HG03469 (cell line): ENCODE measurements at regions not wholly inside any gene's neighbourhood (a gene's known extent, or its start where the extent isn't known, plus 50 kb on each side); places are given as distances from the start of the nearest gene placed in this dataset.
"Not testable (repeated sequence)": the region's sequence is repeated elsewhere in the genome, so short reads cannot be mapped to it uniquely, and the experiment has no call there.

Source experiments
- ATAC-seq: cut with Tn5 transposase; IDR thresholded peaks from one replicate; pipeline ENCODE4 v1.9.1; 2021; ENCODE audit warnings: mild to moderate bottlenecking, moderate library complexity, moderate number of reproducible peaks; ENCODE audit not compliant: unreplicated experiment

DNA sequence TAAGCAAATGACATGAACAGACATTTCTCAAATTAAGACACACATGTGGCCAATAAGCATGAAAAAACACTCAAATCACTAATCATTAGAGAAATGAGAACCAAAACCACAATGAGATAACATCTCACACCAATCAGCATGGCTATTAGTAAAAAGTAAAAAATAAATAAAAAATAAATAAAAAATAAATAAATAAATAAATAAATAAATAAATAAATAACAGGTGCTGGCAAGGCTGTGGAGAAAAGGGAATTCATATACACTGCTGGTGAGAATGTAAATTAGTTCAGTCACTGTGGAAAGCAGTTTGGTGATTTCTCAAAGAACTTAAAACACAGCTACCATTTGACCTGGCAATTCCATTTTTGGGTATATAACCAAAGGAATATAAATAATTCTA lies 167.1 kb upstream of the CNKSR2 start:
- ATAC-seq, result no peak

DNA sequence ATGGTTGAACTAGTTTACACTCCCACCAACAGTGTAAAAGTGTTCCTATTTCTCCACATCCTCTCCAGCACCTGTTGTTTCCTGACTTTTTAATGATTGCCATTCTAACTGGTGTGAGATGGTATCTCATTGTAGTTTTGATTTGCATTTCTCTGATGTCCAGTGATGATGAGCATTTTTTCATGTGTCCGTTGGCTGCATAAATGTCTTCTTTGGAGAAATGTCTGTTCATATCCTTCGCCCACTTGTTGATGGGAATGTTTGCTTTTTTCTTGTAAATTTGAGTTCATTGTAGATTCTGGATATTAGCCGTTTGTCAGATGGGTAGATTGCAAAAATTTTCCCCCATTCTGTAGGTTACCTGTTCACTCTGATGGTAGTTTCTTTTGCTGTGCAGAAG lies 155.0 kb upstream of the CNKSR2 start:
- ATAC-seq, result not testable (repeated sequence)

DNA sequence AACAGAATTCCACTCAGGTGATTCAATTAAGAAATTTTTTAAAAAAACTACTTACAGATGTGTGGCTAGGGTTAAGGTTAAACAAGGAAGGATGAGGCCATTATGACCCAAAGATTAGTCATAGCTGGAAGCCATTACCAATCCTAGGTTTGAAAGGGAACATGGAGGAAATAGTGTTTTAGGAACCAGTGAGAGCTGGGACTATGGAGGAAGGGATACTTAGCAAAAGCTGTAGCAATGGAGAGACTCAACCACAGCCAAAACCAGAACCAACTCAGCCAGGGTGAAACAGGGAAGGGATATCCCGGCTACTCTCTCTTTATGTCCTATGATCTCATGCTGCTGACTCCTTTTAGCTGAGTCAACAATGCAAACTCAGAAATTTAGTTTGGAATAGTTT lies 148.6 kb upstream of the CNKSR2 start:
- no peak for ATAC-seq

DNA sequence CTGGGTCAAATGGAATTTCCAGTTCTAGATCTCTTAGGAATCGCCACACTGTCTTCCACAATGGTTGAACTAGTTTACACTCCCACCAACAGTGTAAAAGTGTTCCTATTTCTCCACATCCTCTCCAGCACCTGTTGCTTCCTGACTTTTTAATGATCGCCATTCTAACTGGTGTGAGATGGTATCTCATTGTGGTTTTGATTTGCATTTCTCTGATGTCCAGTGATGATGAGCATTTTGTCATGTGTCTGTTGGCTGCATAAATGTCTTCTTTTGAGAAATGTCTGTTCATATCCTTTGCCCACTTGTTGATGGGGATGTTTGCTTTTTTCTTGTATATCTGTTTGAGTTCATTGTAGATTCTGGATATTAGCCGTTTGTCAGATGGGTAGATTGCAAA lies 145.2 kb upstream of the CNKSR2 start:
- not testable (repeated sequence) for ATAC-seq

DNA sequence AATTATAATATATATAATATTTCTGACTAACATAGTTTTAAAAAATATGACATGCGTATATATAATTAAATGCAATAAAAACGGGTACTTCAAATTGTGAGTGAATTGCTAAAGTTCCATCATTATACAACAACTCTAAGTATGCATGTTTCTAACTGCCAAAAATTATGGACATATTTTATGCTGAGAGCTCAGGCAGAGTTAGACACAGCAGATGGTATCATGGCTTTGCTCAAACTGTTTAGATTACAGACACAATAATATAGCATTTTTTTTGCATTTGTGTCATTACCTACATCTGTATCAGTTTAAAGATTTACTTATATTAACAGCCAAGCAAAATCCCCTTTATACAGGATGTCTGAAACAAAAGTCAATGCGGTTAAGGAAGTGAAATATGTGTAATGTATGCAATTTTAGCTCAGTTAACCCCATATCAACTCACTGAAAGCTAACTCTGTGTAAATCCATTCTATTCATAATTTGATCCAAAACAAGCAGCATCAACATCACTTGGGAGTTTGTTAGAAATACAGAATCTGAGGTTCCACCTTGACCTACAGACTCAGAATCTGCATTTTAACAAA lies 119.1 kb upstream of the CNKSR2 start:
- peak; percentile 94 for ATAC-seq

DNA sequence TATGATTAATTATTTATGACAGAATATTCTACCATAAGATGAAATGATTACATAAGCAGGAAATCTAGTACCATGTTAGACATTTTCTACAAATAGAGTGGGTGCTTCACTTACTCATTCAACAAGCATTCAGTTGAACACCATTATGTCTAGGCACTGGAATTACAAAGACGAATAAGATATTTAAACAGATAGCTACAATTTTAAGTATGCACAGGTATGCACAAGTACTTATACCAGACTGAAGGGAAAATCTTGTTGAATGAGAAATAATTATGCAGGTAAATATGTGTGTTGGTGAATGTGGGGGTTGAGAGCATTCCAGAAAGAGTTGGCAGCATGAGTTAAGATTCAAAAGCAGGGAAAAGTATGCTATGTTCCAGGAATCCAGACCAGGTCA lies 107.3 kb upstream of the CNKSR2 start:
- no peak for ATAC-seq

DNA sequence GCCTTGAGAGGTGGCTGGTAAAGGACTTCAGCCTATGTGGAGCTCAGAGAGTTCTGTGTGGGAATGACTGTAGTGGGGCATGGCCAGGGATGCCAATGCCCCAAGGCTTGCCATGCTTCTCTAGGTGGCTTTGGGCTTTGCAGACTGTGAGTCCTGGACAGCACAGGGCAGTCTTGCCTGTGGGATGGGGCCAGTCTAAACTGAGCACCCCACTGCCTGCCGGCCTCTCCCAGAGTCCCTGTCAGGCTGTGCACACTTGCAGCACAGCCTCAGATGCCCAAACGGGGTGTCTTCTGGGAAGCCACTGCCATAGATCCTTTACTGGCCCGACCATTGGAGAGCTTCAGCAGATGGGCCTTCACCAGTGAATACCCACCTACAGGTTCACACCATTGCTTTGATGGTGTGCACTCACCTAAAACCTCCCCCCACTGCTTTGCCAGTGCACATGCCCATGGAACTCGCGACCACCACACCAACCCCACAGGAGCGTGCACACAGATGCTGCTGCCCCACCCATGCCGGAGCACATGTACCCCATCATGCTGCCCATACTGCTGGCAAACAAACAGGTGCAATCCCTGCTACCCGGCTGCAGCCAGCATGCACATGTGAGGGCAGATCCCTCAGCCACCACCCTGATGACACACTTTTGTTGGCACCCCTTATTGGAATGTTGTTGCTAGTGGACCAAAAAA lies 97.3 kb upstream of the CNKSR2 start:
- no peak for ATAC-seq

DNA sequence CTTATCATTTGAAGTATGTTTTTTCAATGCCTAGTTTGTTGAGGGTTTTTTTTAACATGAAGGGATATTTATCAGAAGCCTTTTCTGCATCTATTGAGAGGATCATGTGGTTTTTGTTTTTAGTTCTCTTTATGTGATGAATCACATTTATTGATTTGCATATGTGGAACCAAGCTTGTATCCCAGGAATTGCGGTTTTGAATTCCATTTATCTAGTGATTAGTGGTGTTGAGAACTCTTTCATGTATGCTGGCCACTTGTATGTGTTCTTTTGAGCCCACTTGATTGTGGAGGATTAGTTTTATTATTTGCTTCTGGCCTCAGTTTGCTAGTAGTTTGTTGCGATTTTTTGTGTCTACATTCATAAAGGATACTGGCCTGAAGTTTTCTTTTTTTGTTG lies 85.0 kb upstream of the CNKSR2 start:
- no peak for ATAC-seq

DNA sequence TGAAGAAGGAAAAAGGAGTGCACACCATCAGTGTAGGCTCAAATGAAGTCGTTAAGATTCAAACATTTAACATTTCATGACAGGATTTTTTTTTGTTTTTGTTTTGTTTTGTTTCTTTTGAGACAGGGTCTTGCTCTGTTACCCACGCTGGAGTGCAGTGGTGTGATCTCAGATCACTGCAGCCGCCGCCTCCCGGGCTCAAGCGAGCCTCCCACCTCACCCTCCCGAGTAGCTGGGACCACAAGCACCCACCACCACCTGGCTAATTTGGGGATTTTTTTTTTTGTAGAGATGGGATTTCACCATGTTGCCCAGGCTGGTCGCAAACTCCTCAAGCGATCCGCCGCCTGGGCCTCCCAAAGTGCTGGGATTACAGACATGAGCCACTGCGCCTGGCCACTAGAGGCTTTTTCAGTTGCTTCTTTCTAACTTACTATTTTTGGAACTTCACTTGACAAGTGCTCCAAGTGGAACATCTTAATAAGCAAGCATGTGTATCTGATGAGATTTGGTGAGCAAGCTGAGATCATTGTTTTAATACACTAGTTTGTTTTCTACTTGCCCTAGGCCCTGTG lies 78.9 kb upstream of the CNKSR2 start:
- ATAC-seq, result no peak

DNA sequence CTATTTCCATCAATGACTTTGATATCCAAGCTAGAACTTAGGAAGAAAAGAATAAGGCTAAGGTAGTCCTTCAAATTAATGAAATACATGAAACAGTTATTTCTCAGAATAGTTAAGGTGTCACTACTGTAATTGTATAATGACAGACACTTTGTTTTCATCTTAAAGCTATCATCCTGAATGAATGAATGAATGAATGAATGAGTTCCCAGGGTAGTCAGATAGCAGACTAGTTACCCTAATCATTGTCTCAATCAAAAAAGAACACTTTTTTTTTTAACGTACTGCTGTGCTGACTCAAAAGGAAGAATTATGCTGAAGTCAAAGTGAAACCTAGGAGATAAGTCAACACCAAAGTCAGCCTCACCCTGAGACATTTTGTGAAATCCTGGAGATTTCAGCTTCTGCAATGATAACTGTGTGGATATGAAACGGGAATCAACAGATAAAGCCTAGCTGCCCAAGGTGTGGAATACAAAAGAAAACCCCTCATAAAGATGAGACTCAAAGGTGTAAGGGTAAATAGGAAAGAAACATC lies 68.3 kb upstream of the CNKSR2 start:
- no peak for ATAC-seq

DNA sequence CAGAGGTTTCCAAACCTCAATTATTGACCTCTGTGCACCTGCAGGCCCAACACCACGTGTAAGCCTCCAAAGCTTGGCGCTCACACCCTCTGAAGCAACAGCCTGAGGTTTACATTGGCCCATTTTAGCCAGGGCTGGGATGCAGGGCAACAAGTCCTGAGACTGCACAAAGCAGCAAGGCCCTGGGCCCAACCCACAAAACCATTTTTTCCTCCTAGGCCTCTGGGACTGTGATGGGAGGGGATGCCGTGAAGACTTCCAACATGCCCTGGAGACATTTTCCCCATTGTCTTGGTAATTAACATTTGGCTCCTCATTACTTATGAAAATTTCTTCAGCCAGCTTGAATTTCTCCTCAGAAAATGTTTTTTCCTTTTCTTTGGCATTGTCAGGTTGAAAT lies 54.9 kb upstream of the CNKSR2 start:
- no peak for ATAC-seq
